ENCODE measurements at regions not wholly inside any gene's neighbourhood (a gene's known extent, or its start where the extent isn't known, plus 50 kb on each side); places are given as distances from the start of the nearest gene placed in this dataset.

- no peaks in the 10 kb centered on the region for H3K27me3 ChIP-seq
- H3K27ac ChIP-seq: no peak overlapping the region
- H3K4me3 ChIP-seq: no peak overlapping the region
- no peak for ATAC-seq
- TF ChIP-seq CTCF (IDR thresholded peaks at IDR 0.05) (no peak), POLR2A (IDR thresholded peaks at IDR 0.05) (no peak)
- WGBS, 4 donors: 56 to 64% (median 60%) methylated on average over 2 of the region's 2 CpGs
- H3K4me1 ChIP-seq: no peaks in the 10 kb centered on the region
- DNase-seq: no peak
- intact Hi-C loops (cut with DNase I): no loop called here
- peaks cover 0 to 10% (median 0%) of the 10 kb centered on the region in 12 donors for H3K9me3 ChIP-seq
- no peaks in the 10 kb centered on the region for H3K36me3 ChIP-seq
Measured at GRCh38 chr4:59729321-59729720, 1470.8 kb upstream of the ADGRL3 start.

GRCh38 chr4:59748433-59748832 lies 1451.7 kb upstream of the ADGRL3 start:
- intact Hi-C loops (cut with DNase I): no loop called here
- Histone ChIP-seq H3K27ac (no peak overlapping the region), H3K36me3 (no peaks in the 10 kb centered on the region), H3K27me3 (no peaks in the 10 kb centered on the region), H3K4me3 (no peak overlapping the region), H3K4me1 (no peaks in the 10 kb centered on the region), H3K9me3 (peaks cover 0 to 11% (median 2%) of the 10 kb centered on the region in 12 donors)
- ATAC-seq (no peak), DNase-seq (no peak)
- WGBS, 4 donors: 89 to 97% (median 93%) methylated on average over 1 of the region's 1 CpG
- TF ChIP-seq CTCF (IDR thresholded peaks at IDR 0.05) (no peak), POLR2A (IDR thresholded peaks at IDR 0.05) (no peak)

- TF ChIP-seq CTCF (IDR thresholded peaks at IDR 0.05) (no peak), POLR2A (IDR thresholded peaks at IDR 0.05) (no peak)
- 80 to 85% (median 83%) methylated on average over 5 to 9 of the region's 9 CpGs for WGBS, 4 donors
- no peaks in the 10 kb centered on the region for H3K27me3 ChIP-seq
- no peaks in the 10 kb centered on the region for H3K4me1 ChIP-seq
- peak in 1 of 5 donors; percentile 25 for DNase-seq
- intact Hi-C loops (cut with DNase I): no loop called here
- no peaks in the 10 kb centered on the region for H3K9me3 ChIP-seq
- no peak for ATAC-seq
- H3K4me3 ChIP-seq: no peak overlapping the region
- H3K27ac ChIP-seq: no peak overlapping the region
- H3K36me3 ChIP-seq: no peaks in the 10 kb centered on the region
Measured at GRCh38 chr4:59759082-59759825, 1440.9 kb upstream of the ADGRL3 start.

- no peaks in the 10 kb centered on the region for H3K4me1 ChIP-seq
- 74 to 82% (median 78%) methylated on average over 4 of the region's 4 CpGs for WGBS, 4 donors
Measured at GRCh38 chr4:59762344-59762743, 1437.8 kb upstream of the ADGRL3 start.

More at GRCh38 chr4:59762344-59762743, 1437.8 kb upstream of the ADGRL3 start:
- Histone ChIP-seq H3K36me3 (no peaks in the 10 kb centered on the region), H3K27me3 (no peaks in the 10 kb centered on the region), H3K27ac (no peak overlapping the region), H3K4me3 (no peak overlapping the region), H3K9me3 (no peaks in the 10 kb centered on the region)
- no peak for DNase-seq
- no peak for ATAC-seq
- intact Hi-C loops (cut with DNase I): no loop called here
- TF ChIP-seq POLR2A (IDR thresholded peaks at IDR 0.05) (no peak), CTCF (IDR thresholded peaks at IDR 0.05) (no peak)

Measured in heart left ventricle (tissue), 16 donors.